ENCODE measurements at regions not wholly inside any gene's neighbourhood (a gene's known extent, or its start where the extent isn't known, plus 50 kb on each side); places are given as distances from the start of the nearest gene placed in this dataset.
"Not testable (repeated sequence)": the region's sequence is repeated elsewhere in the genome, so short reads cannot be mapped to it uniquely, and the experiment has no call there.

DNA sequence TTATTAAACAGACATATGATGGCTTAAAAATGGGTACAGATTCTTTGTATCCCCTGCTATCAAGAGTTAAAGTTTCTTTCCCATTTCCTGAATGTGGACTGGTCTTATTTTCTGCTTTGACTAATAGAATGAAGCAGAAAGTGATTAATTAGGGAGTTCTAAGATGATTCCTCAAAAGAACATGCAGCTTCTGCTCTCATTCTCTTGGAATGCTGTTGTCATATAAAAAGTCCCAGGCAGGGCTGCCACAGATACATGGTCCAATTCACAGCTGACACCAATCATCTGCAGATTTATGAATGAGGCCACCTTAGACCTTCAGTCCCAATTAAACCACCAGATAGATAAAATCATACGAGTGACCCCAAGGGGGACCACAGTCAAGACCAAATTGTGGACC lies 844.5 kb upstream of the RAG2 start:
- Histone ChIP-seq H3K4me2 (no peak overlapping the region), H3K9me3 (peaks cover 3% of the 10 kb centered on the region; the same call in 1 of the 3 replicates), H3K27ac (no peak overlapping the region), H3K4me1 (no peaks in the 10 kb centered on the region), H3K4me3 (no peak overlapping the region)
- no peak for FAIRE-seq
- ChIA-PET POLR2A (no interaction called here), CTCF (no interaction called here)
- no peak for DNase-seq (ENCODE audit: low read depth in 1 of 2, low spot score in 1 of 2)
- no peak for TF ChIP-seq HDAC2 (IDR thresholded peaks at IDR 0.05)
- TF ChIP-seq EP300 (IDR thresholded peaks at IDR 0.05) = no peak
- TF ChIP-seq, protein P1, sequence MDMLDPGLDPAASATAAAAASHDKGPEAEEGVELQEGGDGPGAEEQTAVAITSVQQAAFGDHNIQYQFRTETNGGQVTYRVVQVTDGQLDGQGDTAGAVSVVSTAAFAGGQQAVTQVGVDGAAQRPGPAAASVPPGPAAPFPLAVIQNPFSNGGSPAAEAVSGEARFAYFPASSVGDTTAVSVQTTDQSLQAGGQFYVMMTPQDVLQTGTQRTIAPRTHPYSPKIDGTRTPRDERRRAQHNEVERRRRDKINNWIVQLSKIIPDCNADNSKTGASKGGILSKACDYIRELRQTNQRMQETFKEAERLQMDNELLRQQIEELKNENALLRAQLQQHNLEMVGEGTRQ (IDR thresholded peaks at IDR 0.05) = no peak
- TF ChIP-seq HOXA7 (CRISPR knock-in tag; IDR thresholded peaks at IDR 0.05) = no peak
- no peak for TF ChIP-seq RNF2 (IDR thresholded peaks at IDR 0.05; ENCODE audit: borderline replicate concordance, low read depth)
- no peak for TF ChIP-seq SMC3 (IDR thresholded peaks at IDR 0.05)
- TF ChIP-seq TP53 (CRISPR knock-in tag; IDR thresholded peaks at IDR 0.05) = no peak
- TF ChIP-seq FOSL2 (IDR thresholded peaks at IDR 0.05) = no peak
- no peak for TF ChIP-seq FOSL2 (CRISPR knock-in tag; IDR thresholded peaks at IDR 0.05)
- no peak for TF ChIP-seq MYC (IDR thresholded peaks at IDR 0.05; ENCODE audit: borderline replicate concordance, low read length)
- TF ChIP-seq, protein P2, sequence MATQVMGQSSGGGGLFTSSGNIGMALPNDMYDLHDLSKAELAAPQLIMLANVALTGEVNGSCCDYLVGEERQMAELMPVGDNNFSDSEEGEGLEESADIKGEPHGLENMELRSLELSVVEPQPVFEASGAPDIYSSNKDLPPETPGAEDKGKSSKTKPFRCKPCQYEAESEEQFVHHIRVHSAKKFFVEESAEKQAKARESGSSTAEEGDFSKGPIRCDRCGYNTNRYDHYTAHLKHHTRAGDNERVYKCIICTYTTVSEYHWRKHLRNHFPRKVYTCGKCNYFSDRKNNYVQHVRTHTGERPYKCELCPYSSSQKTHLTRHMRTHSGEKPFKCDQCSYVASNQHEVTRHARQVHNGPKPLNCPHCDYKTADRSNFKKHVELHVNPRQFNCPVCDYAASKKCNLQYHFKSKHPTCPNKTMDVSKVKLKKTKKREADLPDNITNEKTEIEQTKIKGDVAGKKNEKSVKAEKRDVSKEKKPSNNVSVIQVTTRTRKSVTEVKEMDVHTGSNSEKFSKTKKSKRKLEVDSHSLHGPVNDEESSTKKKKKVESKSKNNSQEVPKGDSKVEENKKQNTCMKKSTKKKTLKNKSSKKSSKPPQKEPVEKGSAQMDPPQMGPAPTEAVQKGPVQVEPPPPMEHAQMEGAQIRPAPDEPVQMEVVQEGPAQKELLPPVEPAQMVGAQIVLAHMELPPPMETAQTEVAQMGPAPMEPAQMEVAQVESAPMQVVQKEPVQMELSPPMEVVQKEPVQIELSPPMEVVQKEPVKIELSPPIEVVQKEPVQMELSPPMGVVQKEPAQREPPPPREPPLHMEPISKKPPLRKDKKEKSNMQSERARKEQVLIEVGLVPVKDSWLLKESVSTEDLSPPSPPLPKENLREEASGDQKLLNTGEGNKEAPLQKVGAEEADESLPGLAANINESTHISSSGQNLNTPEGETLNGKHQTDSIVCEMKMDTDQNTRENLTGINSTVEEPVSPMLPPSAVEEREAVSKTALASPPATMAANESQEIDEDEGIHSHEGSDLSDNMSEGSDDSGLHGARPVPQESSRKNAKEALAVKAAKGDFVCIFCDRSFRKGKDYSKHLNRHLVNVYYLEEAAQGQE (IDR thresholded peaks at IDR 0.05) = no peak
- TF ChIP-seq RFX5 (IDR thresholded peaks at IDR 0.05) = no peak
- no peak for TF ChIP-seq CHD4 (IDR thresholded peaks at IDR 0.05; ENCODE audit: borderline replicate concordance)
- no peak for TF ChIP-seq ESRRA (IDR thresholded peaks at IDR 0.05; ENCODE audit: borderline replicate concordance, low read length)
- no peak for TF ChIP-seq KDM1A (IDR thresholded peaks at IDR 0.05; ENCODE audit: low read depth)
- TF ChIP-seq, protein P3, sequence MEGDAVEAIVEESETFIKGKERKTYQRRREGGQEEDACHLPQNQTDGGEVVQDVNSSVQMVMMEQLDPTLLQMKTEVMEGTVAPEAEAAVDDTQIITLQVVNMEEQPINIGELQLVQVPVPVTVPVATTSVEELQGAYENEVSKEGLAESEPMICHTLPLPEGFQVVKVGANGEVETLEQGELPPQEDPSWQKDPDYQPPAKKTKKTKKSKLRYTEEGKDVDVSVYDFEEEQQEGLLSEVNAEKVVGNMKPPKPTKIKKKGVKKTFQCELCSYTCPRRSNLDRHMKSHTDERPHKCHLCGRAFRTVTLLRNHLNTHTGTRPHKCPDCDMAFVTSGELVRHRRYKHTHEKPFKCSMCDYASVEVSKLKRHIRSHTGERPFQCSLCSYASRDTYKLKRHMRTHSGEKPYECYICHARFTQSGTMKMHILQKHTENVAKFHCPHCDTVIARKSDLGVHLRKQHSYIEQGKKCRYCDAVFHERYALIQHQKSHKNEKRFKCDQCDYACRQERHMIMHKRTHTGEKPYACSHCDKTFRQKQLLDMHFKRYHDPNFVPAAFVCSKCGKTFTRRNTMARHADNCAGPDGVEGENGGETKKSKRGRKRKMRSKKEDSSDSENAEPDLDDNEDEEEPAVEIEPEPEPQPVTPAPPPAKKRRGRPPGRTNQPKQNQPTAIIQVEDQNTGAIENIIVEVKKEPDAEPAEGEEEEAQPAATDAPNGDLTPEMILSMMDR (IDR thresholded peaks at IDR 0.05) = no peak
- TF ChIP-seq RAD21 (conservative IDR thresholded peaks at IDR 0.05 in 1 of 2, IDR thresholded peaks at IDR 0.05 in 1 of 2) = no peak
- no peak for TF ChIP-seq FOXS1 (CRISPR knock-in tag; IDR thresholded peaks at IDR 0.05)
- TF ChIP-seq, protein P4, sequence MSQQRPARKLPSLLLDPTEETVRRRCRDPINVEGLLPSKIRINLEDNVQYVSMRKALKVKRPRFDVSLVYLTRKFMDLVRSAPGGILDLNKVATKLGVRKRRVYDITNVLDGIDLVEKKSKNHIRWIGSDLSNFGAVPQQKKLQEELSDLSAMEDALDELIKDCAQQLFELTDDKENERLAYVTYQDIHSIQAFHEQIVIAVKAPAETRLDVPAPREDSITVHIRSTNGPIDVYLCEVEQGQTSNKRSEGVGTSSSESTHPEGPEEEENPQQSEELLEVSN (IDR thresholded peaks at IDR 0.05; ENCODE audit: borderline replicate concordance, low read depth) = no peak
- TF ChIP-seq EHMT2 (IDR thresholded peaks at IDR 0.05; ENCODE audit: low read depth) = no peak
- 0% methylated on average over 1 of the region's 1 CpG for WGBS (ENCODE audit: missing lambda C conversion rate)
- no peak for ATAC-seq

DNA sequence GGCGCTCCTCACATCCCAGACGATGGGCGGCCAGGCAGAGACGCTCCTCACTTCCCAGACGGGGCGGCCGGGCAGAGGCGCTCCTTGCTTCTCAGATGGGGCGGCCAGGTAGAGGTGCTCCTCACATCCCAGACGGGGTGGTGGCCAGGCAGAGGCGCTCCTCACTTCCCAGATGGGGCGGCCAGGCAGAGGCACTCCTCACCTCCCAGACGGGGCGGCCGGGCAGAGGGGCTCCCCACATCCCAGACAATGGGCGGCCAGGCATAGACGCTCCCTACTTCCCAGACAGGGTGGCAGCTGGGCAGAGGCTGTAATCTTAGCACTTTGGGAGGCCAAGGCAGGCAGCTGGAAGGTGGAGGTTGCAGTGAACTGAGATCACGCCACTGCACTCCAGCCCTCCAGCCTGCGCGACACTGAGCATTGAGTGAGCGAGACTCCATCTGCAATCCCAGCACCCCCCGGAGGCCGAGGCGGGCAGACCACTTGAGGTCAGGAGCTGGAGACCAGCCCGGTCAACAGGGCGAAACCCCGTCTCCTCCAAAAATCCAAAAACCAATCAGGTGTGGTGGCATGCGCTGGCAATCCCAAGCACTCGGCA lies 833.7 kb upstream of the RAG2 start:
- DNase-seq (ENCODE audit: low read depth in 1 of 2, low spot score in 1 of 2); H3K4me3 ChIP-seq; H3K4me1 ChIP-seq; ATAC-seq; H3K9me3 ChIP-seq; H3K27ac ChIP-seq; H3K4me2 ChIP-seq; CTCF ChIA-PET; FAIRE-seq; POLR2A ChIA-PET: not testable (repeated sequence)
- WGBS (ENCODE audit: missing lambda C conversion rate) = 56% methylated on average over 5 of the region's 29 CpGs

DNA sequence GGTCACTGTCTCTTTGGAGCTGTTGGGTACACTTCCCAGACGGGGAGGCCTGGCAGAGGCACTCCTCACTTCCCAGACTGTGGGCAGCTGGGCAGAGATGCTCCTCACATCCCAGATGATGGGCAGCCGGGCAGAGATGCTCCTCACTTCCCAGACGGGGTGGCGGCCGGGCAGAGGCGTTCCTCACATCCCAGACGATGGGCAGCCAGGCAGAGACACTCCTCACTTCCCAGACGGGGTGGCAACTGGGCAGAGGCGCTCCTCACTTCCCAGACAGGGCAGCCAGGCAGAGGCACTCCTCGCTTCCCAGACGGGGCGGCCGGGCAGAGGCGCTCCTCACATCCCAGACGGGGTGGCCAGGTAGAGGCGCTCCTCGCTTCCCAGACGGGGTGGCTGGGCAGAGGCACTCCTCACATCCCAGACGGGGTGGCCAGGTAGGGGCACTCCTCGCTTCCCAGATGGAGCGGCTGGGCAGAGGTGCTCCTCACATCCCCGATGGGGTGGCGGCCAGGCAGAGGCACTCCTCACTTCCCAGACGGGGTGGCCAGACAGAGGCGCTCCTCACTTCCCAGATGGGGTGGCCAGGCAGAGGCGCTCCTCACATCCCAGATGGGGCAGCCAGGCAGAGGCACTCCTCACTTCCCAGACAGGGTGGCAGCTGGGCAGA lies 833.1 kb upstream of the RAG2 start:
- CTCF ChIA-PET; DNase-seq (ENCODE audit: low read depth in 1 of 2, low spot score in 1 of 2); H3K9me3 ChIP-seq; FAIRE-seq; H3K4me2 ChIP-seq; H3K4me1 ChIP-seq; POLR2A ChIA-PET; H3K27ac ChIP-seq; ATAC-seq; H3K4me3 ChIP-seq: not testable (repeated sequence)
- 0% methylated on average over 2 of the region's 26 CpGs for WGBS (ENCODE audit: missing lambda C conversion rate)
